GM21390 (cell line): ENCODE measurements at regions not wholly inside any gene's neighbourhood (a gene's known extent, or its start where the extent isn't known, plus 50 kb on each side); places are given as distances from the start of the nearest gene placed in this dataset.
"Not testable (repeated sequence)": the region's sequence is repeated elsewhere in the genome, so short reads cannot be mapped to it uniquely, and the experiment has no call there.

Source experiments
- ATAC-seq: cut with Tn5 transposase; IDR thresholded peaks from one replicate; pipeline ENCODE4 v1.9.1; 2021; ENCODE audit not compliant: unreplicated experiment

DNA sequence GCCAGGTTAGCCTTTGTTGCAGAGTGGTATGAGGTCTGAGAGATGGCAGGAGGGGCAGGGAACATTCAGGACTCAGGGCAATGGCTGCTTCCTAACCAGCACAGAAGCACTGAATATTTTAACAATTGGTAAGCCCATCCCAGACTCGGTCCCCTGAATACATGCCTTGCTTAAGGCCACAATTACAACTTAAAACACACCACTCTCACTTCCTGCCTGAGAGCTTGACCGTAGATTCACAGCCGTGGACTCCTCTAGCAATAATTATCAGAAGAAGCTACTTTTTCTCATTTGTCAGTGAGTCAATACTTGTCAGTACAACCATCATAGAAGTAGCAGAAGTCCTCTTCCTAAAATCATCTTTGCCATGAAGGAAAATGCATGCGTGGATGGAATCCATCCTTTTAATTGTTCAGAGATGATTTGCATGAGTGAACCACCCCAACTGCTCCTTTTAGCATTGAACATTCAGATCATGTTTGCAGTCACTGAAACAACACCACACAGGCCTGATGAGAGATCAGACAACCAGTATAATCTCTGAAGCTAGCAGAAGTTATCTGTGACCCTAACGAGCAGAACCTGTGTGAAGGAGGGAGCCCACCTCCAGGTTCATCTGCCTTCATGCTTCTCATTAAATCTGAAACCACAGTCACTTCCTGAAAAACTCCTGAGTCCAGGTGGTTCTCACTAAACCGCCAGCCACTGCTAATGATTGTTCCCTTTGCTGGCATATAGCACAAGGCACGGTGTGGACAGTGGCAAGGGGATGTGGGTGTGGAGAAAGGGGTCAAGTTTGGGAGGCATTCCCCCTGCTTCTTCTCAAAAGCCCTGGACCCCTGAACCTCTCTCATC is 333.9 kb upstream of the CNR1 start:
- ATAC-seq = peak; percentile 78

DNA sequence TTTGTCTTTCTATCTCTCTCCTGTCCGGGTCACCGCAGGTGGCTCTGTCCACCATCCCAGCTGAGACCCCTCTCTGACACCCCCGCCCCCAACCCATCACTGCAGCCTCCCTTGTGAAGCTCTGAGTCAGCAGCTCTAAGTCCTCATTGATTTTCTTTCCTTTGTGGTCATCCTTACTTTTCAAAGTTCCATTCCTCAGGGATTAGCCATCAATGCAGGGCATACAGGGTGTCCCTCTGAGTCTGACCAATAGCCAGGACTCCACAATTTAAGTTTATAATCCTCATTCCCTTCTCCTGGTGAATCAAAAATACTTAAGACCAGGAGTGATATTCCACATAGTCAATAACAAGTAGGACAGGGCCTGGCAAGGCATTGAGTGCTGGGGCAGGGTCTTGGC is 333.3 kb upstream of the CNR1 start:
- ATAC-seq = no peak

DNA sequence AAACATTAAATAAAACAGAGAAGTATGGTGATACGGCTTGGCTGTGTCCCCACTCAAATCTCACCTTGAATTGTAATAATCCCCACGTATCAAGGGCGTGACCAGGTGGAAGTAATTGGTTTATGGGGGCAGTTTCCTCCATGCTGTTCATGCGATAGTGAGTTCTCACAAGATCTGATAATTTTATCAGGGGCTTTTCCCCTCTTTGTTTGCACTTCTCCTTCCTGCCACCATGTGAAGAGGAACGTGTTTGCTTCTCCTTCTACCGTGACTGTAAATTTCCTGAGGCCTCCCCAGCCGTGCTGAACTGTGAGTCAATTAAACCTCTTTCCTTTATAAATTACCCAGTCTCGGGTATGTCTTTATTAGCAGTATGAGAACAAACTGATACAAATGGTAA is 331.3 kb upstream of the CNR1 start:
- not testable (repeated sequence) for ATAC-seq

DNA sequence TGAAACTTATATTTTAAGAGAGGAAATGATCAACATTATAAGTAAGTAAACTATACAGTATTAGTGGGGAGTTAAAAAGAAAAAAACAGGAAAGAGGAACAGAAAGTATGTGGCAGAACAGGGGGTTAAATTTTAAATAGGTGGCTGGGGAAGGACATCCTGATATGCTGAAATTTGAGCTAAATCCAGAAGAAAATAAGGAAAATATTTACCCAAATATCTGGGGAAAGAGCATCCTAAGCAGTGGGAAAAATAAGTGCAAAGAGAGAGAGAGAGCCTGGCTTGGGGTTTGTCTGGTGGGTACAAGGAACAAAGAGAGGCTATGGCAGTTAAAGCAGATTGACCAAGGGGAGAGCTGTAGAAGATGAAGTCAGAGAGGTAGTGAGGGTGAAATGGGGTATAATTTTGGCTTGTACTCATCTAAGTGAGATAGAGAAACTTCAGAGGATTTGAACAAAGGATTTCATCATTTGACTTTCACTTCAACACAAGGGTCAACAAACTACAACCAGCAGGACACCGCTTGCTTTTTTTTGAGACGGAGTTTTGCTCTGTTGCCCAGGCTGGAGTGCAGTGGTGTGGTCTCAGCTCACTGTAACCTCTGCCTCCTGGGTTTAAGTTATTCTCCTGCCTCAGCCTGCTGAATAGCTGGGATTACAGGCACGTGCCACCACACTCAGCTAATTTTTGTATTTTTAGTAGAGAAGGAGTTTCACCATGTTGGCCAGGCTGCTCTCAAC is 328.4 kb upstream of the CNR1 start:
- ATAC-seq = peak; percentile 73

DNA sequence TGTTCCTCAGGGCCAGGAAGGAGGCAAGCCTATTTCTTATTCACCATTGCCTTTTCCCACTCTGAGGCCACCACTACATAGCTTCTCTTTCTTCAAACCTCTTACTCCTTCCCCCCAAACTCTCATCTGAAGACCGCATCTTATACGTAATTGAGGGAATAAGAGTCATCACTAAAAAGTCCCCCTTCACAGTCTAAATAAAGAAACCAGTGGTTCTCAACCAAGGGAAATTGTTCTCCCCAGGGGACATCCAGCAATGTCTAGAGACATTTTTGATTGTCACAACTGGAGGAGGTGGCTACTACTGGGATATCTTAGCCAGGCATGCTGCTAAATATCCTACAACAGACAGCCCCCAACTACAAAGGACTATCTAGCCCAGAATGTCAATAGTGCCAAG is 327.6 kb upstream of the CNR1 start:
- ATAC-seq = peak; percentile 29

DNA sequence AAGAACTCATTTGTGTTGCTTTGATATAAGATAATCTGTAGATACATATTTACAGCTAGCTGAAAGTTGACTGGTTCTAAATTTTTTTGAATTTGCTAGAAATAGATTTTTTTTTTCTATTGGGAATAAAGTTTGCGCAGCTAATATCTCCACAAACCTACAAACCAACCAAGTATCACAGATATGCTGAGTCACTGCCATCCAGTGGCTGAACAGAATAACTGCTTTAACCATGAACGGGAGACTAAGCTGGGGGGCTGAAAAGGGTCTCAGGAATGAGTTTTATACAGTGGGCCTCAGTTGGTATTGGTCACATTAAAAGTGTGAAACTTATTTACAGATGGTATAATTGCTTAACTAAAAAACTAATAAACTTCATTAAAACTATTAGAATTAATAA is 326.7 kb upstream of the CNR1 start:
- ATAC-seq = no peak

DNA sequence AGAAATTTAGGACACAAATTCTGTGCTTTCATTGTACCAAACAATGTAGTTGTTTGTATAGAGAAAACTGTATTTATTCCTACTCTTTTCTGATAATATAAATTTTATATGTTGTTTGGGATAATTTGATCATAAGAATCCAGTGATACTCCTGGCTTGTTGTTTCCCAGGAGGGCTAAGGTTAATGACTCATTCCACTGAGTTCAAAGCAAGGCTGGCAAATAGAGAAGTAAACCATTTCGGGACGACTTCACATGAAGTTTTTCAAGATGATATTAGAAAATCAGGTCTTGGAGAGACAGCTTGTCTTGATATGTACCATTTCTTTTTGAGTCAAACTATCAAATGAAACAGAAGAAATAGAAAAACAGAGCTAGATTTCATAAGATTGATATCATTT is 326.1 kb upstream of the CNR1 start:
- no peak for ATAC-seq

DNA sequence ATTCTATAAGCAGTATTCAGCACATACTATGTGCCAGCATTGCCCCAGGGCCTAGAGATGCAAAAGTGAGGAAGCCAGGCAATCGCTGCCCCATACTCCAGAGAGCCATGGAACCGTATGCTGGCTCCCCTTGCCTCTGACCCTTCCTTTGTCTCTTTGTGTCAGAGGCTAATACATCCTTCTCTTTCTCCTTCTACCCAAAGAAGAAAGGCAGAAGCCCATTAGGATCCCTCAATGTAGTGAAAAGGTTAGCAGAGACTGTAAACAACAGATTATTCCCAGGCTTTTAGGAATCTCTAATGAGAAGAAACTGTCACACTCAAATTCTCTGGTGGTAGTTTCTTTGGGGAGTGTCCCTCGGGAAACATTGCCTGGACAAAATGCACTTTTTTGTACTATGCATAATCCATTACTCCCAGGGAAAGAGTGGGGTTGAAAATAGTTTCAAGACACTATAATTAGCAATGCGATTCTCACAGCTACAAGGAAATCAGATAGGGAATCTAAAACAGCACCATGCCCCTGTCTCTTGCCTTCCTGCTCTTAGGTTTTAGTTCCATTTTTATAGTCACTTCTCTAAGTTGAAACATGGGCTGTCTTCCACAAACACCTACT is 325.2 kb upstream of the CNR1 start:
- ATAC-seq = no peak

DNA sequence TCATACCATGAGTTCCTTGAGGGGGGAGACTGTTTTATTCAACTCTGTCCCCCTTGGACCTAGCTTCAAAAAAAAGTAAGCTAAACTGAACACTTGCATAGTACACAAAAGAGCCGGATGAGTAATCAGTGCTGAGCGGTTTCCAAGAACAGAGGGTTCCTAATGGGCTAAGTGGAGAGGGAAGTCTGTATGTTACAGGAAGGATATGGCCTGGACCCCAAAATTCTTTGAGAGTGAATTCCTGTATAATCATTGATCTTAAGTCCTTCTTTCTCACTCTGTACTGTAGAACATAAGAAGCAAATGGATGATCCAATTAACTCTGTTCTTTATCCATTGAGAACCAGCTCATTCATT is 324.7 kb upstream of the CNR1 start:
- ATAC-seq = no peak

DNA sequence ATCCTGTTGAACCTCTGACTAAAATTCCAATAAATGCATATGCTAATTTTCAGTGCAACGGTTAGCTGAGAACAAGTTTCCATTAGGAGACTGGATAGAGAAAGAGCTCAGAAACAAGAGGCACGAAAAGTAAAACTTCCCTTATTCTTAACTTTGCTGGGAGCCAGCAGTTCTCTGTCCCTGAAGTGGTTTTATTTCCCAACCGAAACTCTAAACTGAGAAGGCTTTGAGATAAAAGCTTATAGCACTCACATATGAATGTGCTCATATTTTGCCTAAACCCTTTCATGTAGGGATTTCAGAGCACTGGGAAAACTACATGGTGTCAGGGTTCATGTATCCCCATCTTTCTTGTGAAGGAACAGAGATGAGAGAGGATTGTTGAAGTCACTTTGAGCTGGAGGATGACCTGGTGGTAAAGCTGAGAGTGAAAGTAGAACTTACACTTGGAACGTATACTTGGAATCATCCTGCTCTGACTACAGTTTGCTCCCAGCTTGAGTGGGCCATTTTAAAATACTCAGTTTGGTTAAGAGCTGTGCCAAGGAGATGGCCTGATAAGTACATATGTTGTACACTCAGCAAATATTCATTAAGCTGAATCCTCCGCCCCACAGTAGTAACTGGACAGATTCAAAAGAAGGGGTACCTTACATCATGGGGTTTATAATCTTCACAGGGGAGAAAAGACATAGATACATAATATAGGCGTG is 324.2 kb upstream of the CNR1 start:
- ATAC-seq = no peak

DNA sequence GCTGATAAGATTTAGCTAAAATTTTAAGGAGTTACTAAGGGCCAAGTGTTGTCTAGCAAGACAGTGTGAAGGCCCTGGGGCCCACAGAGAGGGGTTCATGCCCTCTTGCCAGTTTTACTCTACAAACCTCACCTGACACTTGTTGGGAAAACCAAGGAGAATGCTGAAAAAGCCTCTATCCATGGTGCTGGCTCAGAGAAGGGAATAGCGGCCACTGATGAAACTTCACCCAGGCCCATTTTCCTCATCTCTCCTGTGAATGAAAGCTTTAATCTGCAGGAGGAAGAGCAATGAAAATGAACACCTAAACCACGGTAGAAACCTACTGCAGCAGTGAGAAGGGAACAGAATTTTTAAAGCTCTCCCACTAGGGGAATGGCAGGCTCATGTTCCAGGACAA is 317.3 kb upstream of the CNR1 start:
- no peak for ATAC-seq

DNA sequence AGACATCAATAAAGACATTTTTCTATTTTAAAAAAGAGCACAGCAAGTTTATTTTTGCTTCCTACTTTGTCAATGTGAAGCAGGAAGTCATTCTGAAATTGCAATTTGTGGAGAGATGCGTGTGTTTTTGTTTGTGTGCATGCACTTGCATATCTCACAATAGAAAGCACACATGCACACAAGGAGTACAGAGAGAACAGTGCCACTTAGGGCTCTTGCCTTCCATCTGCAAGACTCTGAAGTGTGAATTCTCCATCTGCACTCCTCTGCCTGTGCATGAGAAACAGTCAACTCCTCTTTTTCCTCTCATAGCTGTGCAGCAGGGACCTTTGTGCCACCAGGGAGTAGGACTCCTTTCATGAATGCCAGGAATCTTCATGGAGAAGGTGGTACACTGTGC is 316.3 kb upstream of the CNR1 start:
- no peak for ATAC-seq

DNA sequence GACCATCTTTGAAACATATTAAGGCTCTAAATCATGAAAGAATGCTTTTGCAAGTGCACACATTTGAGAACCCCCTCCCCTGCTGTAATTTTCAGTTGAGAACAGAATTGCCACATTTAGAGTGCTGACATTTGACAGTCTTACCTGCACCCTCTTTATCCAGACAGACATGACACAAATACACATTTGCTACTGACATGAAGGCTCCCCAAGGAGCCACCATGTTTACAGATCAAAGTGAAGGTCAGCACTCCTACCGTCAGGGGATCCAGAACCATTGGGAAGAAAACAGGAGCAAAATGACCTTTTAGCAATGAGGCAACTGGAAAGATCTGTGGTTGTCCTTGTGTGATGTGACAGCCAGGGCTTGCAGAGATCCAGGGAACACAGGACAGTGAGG is 315.4 kb upstream of the CNR1 start:
- ATAC-seq = no peak

DNA sequence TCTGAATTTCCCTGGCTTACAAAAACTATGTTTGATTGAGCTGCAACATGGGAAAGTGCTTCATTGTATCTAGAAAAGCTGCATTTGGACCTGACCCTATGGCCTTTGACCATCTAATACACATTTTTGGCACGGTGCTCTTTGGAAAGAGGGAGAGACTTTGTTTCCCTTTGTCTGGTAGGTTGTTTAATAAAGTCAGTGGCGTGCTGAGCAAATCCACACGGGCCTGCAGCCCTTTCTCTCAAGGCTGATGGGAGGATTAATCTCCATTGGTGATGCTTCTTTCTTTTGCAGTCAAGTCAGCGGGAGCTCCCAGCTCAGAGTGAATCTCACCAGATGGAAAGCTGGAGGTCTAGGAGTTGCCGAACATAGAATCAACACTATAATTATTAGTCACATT is 314.7 kb upstream of the CNR1 start:
- no peak for ATAC-seq

DNA sequence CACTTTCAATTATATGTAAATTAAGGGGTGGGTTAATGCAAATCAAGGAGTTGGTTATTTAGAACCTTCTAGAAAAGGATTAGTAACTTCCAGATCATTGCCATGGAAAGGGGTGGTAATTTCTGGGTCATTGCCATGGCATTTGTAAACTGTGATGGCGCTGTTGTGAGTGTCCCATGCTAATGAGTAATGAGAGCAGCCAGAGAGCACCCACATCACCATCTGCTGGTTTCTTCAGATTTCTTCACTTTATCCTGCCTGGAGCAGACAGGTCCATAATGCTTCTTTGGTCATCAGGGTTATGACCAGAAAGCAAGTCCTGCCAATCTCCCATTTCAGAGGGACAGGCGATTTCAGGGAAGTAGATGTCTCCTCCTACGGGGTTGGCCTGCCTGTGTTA is 311.3 kb upstream of the CNR1 start:
- no peak for ATAC-seq

DNA sequence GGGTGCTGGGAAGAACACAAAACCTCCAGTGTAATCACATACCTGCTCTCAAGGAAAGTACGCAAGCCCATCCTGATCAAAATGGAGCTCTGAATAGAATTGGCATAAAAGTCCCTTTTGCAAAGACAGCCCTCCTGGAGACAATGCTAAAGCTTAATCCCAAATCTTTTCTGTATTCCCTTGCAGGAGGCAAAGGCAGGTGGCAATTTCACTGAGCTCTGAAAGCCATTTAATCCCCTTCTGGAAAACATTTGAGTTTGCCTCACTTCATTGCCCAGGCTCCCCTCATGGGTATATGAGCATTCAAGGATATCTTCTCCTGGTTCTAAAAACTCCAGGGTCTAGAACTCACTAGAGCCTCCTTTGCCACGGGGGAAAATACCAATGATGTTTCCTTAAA is 310.2 kb upstream of the CNR1 start:
- ATAC-seq = no peak

DNA sequence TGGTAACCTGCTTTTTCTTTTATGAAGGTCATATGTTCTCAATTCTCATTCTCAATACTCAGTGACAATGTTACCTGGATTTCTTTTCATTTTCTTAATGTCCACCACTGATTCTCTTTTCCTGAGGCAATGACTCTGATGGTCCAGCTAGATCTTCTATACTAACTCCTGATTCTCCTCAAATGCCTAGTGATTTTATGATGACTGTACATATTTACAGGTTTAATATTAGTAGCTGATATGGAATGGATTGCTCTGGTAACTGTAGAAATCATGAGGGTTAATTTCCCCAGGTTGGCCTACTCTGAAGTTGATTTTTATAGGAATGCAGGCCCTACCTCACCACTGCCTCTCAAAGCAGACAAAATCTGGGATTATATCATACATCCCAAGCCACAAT is 308.6 kb upstream of the CNR1 start:
- ATAC-seq = no peak

DNA sequence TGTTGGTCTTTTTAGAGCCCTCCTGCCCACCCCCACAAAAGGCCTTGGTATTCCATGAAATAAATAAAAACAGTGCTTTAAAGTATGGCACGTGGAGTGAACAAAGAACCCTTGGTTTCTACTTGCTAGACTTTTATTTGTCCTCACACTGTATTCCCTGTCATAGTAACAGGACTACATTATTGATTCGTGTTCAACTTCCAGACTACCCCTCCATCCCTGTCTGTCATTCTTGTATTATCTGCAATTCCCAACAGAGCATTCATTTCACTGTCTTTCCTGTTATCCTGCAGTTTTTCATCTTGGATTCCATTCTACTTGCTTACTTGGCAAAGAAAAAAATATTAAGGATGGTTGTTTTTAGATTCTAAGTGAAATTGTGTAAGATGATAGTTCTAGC is 307.4 kb upstream of the CNR1 start:
- ATAC-seq = no peak

DNA sequence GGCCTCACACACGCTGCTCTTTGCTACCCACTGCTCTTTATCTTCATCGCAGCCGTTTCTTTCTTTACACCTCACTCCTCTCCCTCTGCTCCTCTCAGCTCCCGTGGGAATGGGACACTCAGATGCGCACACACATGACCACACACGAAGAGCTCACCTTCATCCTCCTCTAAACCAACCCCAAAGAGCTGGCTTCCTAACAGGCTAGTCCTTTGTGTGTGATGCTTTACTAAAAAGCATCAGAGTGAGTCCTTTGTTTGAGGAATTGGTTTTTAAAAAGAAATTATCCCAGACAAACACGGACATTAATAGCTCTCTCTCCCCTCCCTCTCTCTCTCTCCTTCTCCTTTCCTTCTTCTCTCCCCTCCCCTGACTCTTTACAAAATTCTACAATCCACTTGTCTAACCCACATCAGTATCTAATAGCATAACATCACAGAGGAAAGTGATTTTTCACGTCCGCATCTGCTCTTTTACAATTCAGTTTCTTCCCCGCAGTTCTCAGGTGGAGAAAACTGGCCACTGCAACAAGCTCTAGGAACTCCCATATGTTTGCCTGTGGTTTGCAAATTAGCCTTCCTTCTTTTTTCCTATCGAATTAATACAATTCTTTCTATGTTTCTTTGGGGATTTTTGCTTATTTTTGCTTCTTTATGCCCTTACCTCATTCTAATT is 306.8 kb upstream of the CNR1 start:
- no peak for ATAC-seq

DNA sequence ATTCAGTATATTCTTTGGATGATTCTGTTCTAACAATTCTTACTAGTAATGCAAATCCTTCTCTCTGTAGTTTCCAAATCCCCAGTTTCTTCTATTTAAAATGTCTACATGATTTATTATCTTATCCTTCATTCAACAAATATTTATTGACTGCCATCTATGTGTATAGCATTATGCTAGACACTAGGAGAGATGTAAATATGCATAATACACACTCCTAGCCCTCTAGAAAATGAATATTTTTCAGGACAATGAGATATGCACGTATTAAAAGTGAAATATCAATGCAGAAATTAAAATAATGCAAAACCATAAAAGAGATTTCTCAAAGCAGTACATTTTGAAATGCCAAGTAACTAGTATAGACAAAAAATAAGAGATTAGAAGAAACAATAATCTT is 293.5 kb upstream of the CNR1 start:
- no peak for ATAC-seq

DNA sequence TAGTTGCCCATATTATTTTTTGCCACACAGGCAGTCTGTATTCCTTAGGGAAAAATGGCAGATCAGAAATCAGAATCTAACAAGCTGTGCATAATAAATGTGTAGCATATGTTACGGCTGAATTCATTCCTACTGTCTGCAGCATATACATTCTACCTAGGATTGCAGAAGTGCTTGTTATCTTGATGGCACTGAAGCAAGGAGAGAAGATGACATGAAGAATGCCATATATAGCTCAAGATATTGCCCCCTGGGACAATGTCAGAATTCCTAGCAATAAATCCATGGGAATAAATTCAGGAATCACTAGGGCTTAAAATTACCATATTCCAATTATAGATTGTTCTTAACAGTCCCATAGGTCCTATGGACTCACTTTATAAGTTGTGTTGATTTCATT is 293.0 kb upstream of the CNR1 start:
- ATAC-seq = no peak
